HEK293 (cell line): ENCODE measurements at regions not wholly inside any gene's neighbourhood (a gene's known extent, or its start where the extent isn't known, plus 50 kb on each side); places are given as distances from the start of the nearest gene placed in this dataset.

ENCODE experiments used
- HOXD13 ChIP-seq: sonication (generic); formaldehyde crosslinking; IDR thresholded peaks from 2 replicates; pipeline ENCODE4 v1.8.0; 2022; ENCODE audit warnings: missing genetic modification reagents, borderline replicate concordance
- IKZF3 ChIP-seq: fragments of 450-650 bp; IDR thresholded peaks from 2 replicates; pipeline ENCODE4 v1.5.0; 2018; ENCODE audit warnings: missing biosample characterization, mild to moderate bottlenecking, missing genetic modification characterization, moderate library complexity
- YY1 ChIP-seq: fragments of 450-650 bp; formaldehyde crosslinking; IDR thresholded peaks from 2 replicates; pipeline ENCODE4 v1.5.1; 2018; ENCODE audit warnings: missing biosample characterization, missing genetic modification characterization
- ZBTB48 ChIP-seq: fragments of 450-650 bp; formaldehyde crosslinking; IDR thresholded peaks from 2 replicates; pipeline ENCODE4 v1.5.1; 2016; ENCODE audit warnings: missing biosample characterization, missing genetic modification characterization
- ZNF146 ChIP-seq: fragments of 450-650 bp; formaldehyde crosslinking; IDR thresholded peaks from 2 replicates; pipeline ENCODE4 v1.5.1; 2016; ENCODE audit warnings: missing biosample characterization, missing genetic modification characterization
- ZNF747 ChIP-seq: fragments of 450-650 bp; formaldehyde crosslinking; IDR thresholded peaks from 2 replicates; pipeline ENCODE4 v1.5.1; 2016; ENCODE audit warnings: missing biosample characterization, missing genetic modification characterization
- ZNF76 ChIP-seq: fragments of 450-650 bp; formaldehyde crosslinking; IDR thresholded peaks from 2 replicates; pipeline ENCODE4; 2016; ENCODE audit warnings: low read depth, missing biosample characterization, missing genetic modification characterization, borderline replicate concordance
- TF ChIP-seq, protein P1 (sequence below): fragments of 450-650 bp; formaldehyde crosslinking; IDR thresholded peaks from 2 replicates; pipeline ENCODE4 v1.5.1; 2016; ENCODE audit warnings: missing biosample characterization, missing genetic modification characterization
- TF ChIP-seq, protein P2 (sequence below): fragments of 450-650 bp; formaldehyde crosslinking; IDR thresholded peaks from 2 replicates; pipeline ENCODE4 v1.5.1; 2016; ENCODE audit warnings: missing biosample characterization, missing genetic modification characterization
- TF ChIP-seq, protein P3 (sequence below): fragments of 450-650 bp; formaldehyde crosslinking; IDR thresholded peaks from 2 replicates; pipeline ENCODE4 v1.5.1; 2016; ENCODE audit warnings: missing biosample characterization, missing genetic modification characterization

DNA sequence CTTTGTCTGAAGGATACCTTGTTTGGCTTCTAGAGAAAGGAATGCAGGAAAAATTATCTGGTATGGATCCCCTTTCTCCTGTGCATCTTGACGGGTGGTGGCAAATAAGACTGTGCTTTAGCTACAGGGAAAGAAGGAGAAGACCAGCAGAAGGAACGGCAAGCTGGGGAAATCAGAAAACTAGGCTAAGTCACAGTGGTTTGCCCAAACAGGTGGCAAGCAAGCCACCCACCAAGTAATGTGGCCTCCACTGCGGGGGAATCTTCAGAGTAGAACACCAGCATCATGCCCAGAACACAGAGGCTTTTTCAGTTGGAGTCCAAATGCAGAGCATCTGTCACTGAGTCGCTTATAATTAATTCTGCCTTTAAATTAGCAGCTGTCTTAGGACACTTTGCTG, 282.8 kb downstream of the PHF14 start:
- no peak for TF ChIP-seq HOXD13
- TF ChIP-seq ZNF146 (tag by site-specific recombination) = no peak
- TF ChIP-seq YY1 (tag by site-specific recombination) = no peak
- TF ChIP-seq, protein P1, sequence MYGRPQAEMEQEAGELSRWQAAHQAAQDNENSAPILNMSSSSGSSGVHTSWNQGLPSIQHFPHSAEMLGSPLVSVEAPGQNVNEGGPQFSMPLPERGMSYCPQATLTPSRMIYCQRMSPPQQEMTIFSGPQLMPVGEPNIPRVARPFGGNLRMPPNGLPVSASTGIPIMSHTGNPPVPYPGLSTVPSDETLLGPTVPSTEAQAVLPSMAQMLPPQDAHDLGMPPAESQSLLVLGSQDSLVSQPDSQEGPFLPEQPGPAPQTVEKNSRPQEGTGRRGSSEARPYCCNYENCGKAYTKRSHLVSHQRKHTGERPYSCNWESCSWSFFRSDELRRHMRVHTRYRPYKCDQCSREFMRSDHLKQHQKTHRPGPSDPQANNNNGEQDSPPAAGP (tag by site-specific recombination) = no peak
- TF ChIP-seq, protein P2, sequence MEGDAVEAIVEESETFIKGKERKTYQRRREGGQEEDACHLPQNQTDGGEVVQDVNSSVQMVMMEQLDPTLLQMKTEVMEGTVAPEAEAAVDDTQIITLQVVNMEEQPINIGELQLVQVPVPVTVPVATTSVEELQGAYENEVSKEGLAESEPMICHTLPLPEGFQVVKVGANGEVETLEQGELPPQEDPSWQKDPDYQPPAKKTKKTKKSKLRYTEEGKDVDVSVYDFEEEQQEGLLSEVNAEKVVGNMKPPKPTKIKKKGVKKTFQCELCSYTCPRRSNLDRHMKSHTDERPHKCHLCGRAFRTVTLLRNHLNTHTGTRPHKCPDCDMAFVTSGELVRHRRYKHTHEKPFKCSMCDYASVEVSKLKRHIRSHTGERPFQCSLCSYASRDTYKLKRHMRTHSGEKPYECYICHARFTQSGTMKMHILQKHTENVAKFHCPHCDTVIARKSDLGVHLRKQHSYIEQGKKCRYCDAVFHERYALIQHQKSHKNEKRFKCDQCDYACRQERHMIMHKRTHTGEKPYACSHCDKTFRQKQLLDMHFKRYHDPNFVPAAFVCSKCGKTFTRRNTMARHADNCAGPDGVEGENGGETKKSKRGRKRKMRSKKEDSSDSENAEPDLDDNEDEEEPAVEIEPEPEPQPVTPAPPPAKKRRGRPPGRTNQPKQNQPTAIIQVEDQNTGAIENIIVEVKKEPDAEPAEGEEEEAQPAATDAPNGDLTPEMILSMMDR (tag by site-specific recombination) = no peak
- no peak for TF ChIP-seq IKZF3 (tag by site-specific recombination)
- no peak for TF ChIP-seq ZNF747 (tag by site-specific recombination)
- TF ChIP-seq ZNF76 (tag by site-specific recombination) = no peak
- TF ChIP-seq, protein P3, sequence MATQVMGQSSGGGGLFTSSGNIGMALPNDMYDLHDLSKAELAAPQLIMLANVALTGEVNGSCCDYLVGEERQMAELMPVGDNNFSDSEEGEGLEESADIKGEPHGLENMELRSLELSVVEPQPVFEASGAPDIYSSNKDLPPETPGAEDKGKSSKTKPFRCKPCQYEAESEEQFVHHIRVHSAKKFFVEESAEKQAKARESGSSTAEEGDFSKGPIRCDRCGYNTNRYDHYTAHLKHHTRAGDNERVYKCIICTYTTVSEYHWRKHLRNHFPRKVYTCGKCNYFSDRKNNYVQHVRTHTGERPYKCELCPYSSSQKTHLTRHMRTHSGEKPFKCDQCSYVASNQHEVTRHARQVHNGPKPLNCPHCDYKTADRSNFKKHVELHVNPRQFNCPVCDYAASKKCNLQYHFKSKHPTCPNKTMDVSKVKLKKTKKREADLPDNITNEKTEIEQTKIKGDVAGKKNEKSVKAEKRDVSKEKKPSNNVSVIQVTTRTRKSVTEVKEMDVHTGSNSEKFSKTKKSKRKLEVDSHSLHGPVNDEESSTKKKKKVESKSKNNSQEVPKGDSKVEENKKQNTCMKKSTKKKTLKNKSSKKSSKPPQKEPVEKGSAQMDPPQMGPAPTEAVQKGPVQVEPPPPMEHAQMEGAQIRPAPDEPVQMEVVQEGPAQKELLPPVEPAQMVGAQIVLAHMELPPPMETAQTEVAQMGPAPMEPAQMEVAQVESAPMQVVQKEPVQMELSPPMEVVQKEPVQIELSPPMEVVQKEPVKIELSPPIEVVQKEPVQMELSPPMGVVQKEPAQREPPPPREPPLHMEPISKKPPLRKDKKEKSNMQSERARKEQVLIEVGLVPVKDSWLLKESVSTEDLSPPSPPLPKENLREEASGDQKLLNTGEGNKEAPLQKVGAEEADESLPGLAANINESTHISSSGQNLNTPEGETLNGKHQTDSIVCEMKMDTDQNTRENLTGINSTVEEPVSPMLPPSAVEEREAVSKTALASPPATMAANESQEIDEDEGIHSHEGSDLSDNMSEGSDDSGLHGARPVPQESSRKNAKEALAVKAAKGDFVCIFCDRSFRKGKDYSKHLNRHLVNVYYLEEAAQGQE = no peak
- no peak for TF ChIP-seq ZBTB48
